ENCODE measurements at regions not wholly inside any gene's neighbourhood (a gene's known extent, or its start where the extent isn't known, plus 50 kb on each side); places are given as distances from the start of the nearest gene placed in this dataset.
"Not testable (repeated sequence)": the region's sequence is repeated elsewhere in the genome, so short reads cannot be mapped to it uniquely, and the experiment has no call there.

DNA sequence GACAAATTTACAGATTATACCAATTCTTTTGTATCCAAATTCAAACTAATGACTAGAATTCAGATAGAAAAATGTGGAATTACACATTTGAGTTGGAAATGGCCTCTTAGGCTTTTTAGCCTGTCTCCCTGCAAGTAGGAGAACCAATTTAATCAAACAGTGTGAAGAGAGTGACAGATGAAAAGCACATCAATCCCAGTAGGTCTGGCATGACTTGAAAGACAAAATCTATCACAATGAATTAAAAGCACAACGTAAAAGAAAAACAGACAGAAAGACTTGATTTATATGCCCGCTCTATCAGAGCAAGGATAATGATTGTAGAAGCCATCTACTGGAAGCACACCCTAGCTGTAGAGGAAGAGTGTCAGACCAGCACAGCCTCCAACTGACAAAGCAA is 1084.4 kb upstream of the SPRY2 start:
- DNase-seq: no peak

- DNase-seq: no peak
These were observed 1068.4 kb upstream of the SPRY2 start for GRCh38 chr13:81409284-81409683.

DNA sequence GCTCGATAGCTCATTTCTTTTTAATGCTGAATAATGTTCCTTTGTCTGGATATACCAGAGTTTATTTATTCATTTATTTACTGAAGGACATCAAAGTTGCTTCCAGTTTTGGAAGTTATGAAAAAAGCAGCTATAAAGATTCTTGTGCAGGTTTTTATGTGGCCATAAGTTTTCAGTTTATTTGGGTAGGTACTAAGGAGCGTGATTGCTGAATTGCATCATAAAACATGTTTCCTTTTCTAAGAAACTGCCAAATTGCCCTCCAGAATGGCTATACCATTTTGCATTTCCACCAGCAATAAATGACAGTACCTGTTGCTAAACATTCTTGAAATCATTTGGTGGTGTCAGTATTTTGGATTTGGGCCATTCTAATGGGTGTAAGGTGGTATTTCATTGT is 1067.7 kb upstream of the SPRY2 start:
- DNase-seq: no peak

DNA sequence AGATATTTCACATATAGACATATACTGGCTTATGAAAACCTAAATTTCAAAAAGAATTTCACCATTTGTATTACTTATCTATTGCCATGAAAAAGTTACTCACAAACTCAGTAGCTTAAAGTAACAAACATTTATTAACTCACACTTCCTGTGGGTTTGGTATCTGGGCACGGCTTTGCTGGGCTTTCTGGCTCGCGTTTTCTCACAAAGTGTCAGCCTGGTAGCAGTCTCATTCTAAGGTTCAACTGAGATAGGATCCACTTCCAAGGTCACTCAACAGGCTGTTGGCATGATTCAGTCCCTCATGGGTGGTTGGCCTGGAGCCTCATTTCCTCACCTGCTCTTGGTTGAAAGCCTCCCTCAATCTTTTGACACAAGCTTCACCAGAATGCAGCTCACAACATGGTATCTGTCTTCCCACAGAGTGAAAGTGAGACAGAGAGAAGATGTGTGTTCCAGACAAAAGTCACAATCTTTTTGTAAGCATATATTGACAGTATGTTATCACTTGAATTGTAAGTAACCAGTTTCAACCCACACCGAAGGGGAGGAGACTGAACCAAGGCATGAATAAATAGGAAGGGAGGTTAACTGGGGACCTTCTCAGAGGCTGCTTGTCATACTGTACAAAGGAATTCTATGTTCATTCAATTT is 1065.8 kb upstream of the SPRY2 start:
- no peak for DNase-seq

- DNase-seq: no peak
These were observed 1065.1 kb upstream of the SPRY2 start for GRCh38 chr13:81406022-81406421.

- DNase-seq: no peak
These were observed 1055.3 kb upstream of the SPRY2 start for GRCh38 chr13:81396192-81396591.

DNA sequence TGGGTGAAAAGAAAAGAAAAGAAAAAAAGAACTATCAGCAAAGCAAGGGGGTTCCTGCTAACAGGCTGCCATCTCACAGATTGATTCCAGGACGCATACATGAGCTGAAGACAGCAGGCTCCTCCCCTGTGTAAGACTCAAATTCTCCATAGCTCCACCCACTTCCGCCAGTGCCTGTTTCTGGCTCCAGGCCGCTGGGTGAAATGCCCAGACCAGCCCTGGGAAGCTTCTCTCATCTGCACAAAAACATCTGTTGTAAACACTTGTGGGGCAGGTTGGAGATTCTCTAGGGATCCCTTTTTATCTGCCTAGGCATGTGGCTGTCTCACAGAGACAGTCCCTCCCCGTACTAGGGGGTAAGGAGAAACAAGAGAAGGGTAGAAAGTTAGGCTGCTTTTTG is 1054.4 kb upstream of the SPRY2 start:
- peak; percentile 21 for DNase-seq

DNA sequence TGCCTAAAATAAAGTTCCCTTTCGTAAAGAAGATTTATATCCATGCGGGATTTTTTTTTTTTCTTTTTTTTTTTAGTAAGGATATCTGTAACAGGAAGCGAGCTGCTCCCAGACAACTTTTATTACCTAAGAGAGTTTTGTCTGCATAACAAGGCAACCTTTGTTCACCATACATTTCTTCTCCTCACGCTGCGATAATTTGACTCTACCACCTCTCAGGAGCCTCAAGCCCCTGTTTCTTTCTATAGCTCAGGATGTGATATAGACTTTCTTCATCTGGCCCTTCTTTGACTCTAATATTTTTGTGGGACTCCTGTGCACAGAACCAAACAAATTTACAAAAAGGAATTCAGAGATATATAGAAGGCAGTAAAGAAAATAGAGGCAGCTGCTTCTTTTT is 1053.7 kb upstream of the SPRY2 start:
- DNase-seq: no peak

GRCh38 chr13:81393721-81394120 is 1052.8 kb upstream of the SPRY2 start:
- DNase-seq: no peak

DNA sequence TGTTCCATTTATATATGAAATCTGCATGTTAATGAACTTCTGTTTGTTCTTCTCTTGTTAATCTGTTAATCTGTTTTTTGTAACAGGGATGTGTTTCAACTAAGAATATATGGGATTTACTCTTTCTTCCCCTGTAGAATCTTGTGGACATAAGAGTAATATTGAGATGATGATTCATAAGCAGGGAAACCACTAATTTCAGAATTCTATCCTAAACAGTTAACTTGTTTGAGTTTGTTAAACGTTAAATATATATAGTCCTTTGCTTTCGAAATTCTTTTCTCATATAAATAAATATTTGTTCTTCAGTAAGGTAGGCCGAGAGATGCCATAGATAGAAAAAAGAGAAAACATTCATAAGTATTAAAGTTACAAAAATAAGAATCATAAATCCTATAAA is 1052.2 kb upstream of the SPRY2 start:
- no peak for DNase-seq

DNA sequence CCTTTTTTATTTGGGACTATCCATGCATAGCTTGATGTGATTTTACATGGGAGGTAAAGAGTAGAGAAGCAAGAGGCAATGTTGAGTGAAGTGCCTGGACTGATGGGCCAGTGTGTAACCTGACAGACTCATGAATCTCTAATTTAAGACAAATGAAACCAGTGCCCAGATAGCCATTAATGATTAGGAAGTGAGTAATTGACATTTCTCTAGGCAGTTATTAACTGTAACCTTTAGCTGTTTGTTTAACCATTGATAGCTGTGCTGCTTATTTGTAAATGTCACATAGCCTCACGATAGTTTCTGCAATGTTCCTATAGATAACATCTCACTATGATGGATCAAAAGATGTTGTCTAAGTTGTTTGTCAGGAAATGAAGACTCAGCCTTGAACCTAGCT is 1047.5 kb upstream of the SPRY2 start:
- DNase-seq: no peak

DNA sequence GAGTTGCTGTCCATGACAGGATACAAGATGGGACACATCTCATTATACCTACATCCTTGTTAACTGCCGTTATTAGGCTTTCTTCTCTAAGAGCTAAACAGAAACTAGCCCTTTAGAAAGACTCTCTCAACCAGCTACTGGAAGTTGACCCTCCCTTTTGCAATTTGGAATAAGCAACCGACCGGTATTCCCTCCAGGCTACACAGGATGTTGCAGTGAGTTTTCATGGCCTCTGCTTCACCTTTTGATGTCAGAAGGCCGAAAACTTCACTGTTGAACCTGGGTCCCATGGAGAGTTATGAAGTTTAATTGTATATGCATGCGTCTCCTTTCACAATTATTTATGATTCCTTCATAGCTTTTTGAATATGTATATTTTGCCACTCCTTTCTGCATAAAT is 1042.5 kb upstream of the SPRY2 start:
- DNase-seq: no peak

- DNase-seq: no peak
These were observed 1041.3 kb upstream of the SPRY2 start for GRCh38 chr13:81382246-81382645.

GRCh38 chr13:81381560-81381959 is 1040.6 kb upstream of the SPRY2 start:
- no peak for DNase-seq

DNA sequence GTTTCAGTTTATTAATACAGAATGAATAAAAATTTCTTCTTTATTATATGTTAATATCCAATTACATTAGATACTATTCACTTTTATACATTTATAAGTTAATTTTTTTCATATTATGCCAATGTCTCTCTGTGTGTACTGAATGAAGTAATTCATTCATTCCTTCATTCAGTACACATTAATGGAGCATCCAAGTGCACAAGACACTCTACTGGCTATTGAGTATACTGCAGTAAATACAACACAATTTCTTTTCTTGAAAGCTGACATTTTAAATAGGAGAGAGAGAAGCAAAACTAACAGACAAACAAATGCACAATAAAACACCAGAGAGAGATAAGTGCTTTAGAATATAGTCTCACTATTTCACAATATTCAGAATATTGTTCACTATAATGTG is 1038.3 kb upstream of the SPRY2 start:
- no peak for DNase-seq

DNA sequence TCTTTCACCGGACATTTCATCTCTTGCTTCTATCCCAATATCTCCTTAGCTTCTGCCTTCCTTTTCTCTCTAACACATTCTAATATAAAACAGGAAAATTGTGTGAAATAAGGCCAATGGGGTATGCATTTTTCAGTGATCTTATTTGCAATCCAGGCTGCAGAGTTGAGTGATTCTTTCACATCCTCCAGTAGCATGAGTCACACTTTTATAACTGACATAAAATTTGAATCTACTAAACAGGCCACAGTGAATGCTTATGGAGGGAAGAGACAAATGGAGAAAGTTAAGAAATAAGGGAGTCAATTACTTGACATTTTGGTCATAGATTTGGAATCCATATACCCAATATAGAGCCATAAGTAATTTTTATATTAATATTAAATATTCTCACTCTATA is 1037.0 kb upstream of the SPRY2 start:
- DNase-seq: no peak

GRCh38 chr13:81375709-81376108 is 1034.8 kb upstream of the SPRY2 start:
- DNase-seq: no peak

- not testable (repeated sequence) for DNase-seq
These were observed 1021.8 kb upstream of the SPRY2 start for GRCh38 chr13:81362711-81363110.

DNA sequence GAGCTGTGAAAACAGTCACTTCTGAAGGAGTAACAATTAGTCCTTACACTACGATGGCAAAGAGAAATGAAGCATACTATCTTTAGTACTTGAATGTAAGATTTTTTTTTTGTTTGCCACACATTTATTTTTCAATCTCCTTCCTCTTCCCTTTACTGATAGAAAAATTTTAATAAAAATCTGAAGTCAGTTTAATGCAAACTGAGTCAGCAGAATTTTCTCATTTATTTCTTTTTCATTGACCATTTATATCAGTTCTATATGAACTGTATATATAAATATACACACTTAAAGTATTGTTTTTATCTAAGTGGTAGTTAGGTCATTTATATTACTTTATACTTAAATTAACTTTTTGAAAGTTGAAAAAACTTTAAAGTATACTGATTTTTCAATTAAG is 1009.1 kb upstream of the SPRY2 start:
- no peak for DNase-seq

GRCh38 chr13:81340118-81341069 is 999.5 kb upstream of the SPRY2 start:
- not testable (repeated sequence) for DNase-seq

- DNase-seq: not testable (repeated sequence)
These were observed 998.7 kb upstream of the SPRY2 start for GRCh38 chr13:81339666-81340065.

- no peak for DNase-seq
These were observed 993.6 kb upstream of the SPRY2 start for GRCh38 chr13:81334481-81334880.

DNA sequence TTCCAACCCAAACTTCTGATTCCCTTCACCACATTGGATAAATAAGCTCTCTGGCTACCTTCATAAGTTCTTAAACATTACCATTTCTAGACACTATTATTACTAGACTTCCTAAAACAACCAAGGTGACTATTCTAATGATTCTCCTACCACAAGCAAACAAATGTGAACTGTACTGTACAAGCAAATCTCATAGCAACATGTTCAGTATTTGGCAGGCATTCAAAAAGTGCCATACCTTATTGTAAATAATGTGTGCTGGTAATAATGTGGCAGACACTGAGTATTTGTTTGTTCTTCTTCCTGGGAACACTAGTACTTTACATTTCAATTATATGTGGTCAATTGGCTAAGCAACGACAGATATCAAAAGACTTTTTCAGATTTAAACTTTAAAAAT is 986.0 kb upstream of the SPRY2 start:
- DNase-seq: no peak

GRCh38 chr13:81320516-81320915 is 979.6 kb upstream of the SPRY2 start:
- no peak for DNase-seq
